HG03066 (cell line): ENCODE measurements at regions not wholly inside any gene's neighbourhood (a gene's known extent, or its start where the extent isn't known, plus 50 kb on each side); places are given as distances from the start of the nearest gene placed in this dataset.
"Not testable (repeated sequence)": the region's sequence is repeated elsewhere in the genome, so short reads cannot be mapped to it uniquely, and the experiment has no call there.

Source experiments
- ATAC-seq: cut with Tn5 transposase; IDR thresholded peaks from one replicate; pipeline ENCODE4 v1.9.1; 2021; ENCODE audit warnings: low read depth; ENCODE audit not compliant: unreplicated experiment

DNA sequence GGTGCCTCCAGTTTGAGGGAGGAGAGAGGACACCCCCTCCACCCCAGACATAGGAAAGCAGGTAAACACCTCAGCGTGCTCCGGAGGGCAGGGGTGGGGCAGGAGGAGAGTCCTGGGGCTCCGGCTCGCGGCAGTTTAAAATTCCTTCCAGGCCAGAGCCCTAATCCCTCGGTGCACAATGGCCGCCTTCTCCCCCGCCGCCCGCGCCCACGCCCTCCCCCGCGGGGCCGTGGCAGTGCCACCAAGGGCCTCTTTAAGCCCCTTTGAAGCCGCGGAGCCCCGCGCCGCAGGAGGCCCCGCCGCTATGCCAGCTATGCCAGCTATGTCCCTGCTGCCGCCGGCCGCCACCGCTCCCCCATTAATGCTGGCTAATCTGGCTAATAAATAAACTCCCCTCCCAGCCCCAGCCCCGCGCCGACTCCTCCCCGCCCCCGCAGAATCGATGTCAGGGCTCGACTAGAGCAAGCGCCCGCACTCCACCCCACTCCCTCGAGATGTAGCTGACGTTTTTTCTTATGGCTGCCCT is 125.1 kb downstream of the MRPL14 start:
- ATAC-seq: no peak

DNA sequence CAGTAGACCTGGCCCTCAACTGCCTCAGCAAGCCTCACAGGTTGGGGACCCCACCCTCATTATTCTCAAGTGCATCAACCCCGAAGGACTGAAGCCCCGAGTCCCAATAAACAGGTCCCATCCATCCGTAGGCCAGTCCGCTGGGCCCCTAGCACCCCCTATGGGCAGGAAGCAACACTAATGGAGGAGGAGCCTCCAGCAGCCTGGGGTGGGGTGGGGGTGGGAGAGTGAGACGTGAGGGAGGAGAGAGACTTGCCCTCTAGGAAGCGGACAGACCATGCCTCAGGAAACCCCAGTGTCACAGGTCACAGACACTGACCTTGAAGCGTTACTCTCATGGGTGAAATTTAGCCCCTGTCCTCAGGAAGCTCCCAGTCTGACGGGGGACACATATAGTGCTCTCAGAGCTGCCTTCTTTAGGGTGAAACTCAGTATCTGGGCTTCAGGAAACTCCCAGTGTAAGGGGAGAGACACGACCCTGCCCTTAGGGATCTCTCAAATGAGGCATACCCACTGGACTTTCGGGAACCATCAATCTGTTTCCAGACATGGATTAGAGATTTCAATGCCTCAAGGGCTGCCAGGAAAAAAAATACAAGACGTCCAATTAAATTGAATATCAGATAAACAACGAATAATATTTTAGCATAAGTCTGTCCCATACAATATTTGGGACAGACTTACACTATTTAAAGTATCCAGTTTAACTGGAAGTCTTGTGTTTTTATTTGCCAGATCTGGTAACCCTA is 125.8 kb downstream of the MRPL14 start:
- ATAC-seq: no peak

GRCh38 chr6:44000164-44000842 is 126.9 kb downstream of the MRPL14 start:
- no peak for ATAC-seq

- ATAC-seq: no peak
These were observed 127.6 kb downstream of the MRPL14 start for GRCh38 chr6:43999628-44000027.

DNA sequence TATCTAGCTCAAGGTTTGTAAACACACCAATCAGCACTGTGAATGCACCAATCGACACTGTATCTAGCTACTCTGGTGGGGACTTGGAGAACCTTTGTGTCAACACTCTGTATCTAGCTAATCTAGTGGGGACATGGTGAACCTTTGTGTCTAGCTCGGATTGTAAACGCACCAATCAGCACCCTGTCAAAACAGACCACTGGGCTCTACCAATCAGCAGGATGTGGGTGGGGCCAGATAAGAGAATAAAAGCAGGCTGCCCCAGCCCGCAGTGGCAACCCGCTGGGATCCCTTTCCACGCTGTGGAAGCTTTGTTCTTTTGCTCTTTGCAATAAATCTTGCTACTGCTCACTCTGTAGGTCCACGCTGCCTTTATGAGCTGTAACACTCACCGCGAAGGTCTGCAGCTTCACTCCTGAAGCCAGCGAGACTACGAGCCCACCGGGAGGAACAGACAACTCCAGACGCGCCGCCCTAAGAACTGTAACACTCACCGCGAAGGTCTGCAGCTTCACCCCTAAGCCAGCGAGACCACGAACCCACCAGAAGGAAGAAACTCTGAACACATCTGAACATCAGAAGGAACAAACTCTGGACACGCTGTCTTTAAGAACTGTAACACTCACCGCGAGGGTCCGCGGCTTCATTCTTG is 128.5 kb downstream of the MRPL14 start:
- not testable (repeated sequence) for ATAC-seq

GRCh38 chr6:43997990-43998585 is 129.2 kb downstream of the MRPL14 start:
- ATAC-seq: not testable (repeated sequence)

- no peak for ATAC-seq
These were observed 129.9 kb downstream of the MRPL14 start for GRCh38 chr6:43997345-43997677.

GRCh38 chr6:43996618-43997344 is 130.5 kb downstream of the MRPL14 start:
- ATAC-seq: no peak

GRCh38 chr6:43995137-43995536 is 132.1 kb downstream of the MRPL14 start:
- ATAC-seq: no peak

- no peak for ATAC-seq
These were observed 133.2 kb downstream of the MRPL14 start for GRCh38 chr6:43993881-43994523.

DNA sequence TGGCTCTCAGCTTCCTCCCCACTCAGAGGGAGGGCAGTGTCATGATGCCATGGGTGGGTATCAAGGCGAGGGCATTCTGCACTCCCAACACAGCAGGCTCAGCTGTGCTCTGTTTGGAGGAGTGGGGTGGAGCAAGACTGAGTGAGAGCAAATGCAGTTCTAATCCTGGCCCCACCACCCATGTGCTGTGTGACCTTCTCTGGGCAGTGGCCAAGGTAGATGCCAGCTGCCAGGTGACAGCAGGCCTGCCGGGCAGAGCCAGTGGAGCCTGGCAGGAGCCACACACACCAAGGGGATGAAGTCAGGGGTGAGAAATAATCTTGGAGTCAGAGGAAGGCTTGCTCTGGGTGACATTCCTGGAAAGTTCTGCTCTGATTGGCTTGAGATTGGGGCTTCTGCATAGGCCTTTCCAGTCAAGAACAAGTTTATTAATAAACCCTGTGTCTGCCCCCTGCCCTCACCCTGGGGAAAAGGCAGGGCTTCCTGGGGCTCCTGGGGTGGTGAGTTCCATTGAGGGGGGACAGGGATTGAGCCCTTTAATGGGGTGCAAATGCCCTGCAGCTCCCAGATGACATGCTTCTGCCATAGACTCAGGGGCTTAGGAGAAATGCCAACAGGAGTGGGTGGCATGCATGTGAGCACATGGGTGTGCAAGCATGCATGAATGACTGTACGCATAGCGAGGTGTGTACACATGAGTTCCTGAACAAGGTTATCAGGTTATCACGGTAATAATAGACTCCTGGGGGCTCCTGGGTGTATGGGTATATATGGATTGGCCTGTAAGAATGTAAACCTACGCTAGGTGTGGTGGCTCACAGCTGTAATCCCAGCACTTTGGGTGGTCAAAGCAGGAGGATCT is 134.2 kb downstream of the MRPL14 start:
- no peak for ATAC-seq

- no peak for ATAC-seq
These were observed 135.1 kb downstream of the MRPL14 start for GRCh38 chr6:43992126-43992663.

- ATAC-seq: no peak
These were observed 136.3 kb downstream of the MRPL14 start for GRCh38 chr6:43990627-43991619.

GRCh38 chr6:43990275-43990626 is 137.0 kb downstream of the MRPL14 start:
- no peak for ATAC-seq

- no peak for ATAC-seq
These were observed 137.6 kb downstream of the MRPL14 start for GRCh38 chr6:43989581-43990146.

GRCh38 chr6:43988801-43989200 is 138.5 kb downstream of the MRPL14 start:
- no peak for ATAC-seq

DNA sequence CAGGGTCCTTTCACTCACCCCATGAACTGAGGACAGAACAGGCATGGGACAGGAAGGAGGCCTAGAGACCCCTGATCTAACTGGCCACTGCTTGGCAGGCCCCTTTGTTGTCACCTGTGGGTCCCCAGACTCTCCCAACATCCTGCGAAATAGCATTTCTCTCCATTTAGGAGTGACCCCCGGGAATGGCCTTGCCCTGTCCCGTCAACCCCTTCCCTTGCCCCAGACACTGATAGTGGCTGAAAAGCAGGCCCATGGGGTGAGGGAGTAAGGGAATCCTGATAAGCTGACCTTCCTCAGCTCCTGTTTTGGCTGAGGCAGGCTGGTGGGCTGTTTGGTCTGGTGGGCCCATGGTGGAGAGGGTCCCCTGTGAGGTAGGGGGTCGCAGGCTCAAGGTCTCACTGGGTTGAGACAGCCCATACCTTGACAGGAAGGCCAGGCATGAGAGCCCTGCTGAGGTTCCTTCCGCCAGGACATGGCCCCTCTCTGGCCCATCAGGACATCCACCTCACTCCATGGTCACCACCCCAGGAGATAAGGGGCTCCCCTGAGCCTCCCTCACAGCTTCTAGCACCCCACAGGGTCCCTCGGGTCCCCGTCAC is 139.3 kb downstream of the MRPL14 start:
- ATAC-seq: no peak
